ENCODE measurements at regions not wholly inside any gene's neighbourhood (a gene's known extent, or its start where the extent isn't known, plus 50 kb on each side); places are given as distances from the start of the nearest gene placed in this dataset.

DNA sequence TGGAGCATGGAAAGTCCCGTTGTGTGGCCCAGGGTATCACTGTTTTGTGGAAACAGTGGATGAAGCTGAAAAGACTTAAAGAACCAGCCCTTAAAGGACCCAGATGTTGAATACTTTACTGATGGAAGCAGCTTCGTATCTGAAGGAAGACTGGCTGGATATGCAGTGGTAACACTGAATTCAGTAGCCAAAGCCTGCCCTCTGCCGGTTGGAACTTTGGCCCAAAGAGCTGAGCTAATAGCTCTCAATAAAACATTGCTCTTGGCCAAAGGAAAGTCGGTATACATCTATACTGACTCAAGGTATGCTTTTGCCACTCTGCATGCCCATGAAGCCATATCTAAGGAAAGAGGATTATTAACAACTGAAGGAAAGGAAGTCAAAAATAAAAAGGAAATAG, 885.4 kb downstream of the PDCD6IP start:
- no peak for DNase-seq

DNA sequence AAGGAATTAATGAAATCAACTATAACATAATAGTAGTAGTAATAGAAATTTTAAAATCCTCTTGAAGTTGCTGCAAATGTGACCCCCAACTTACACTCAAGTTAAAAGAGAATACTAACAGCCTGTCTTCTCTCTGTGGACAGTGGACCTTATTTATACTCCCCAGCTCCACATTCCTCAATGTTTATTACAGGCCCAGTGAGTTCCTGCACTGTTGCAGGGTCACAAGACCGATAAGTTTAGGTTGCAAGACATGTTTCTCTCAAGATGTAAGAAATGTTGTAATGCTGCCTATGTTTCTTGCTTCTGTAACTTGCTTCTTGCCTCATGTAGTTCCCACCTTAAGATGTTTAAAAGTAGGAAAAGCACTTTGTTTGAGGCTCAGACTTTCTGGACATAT, 888.1 kb downstream of the PDCD6IP start:
- DNase-seq: no peak

- DNase-seq: no peak
Observed at GRCh38 chr3:34687671-34688070, 889.2 kb downstream of the PDCD6IP start.

GRCh38 chr3:34696831-34697230, 898.4 kb downstream of the PDCD6IP start:
- no peak for DNase-seq

GRCh38 chr3:34703053-34703452, 904.6 kb downstream of the PDCD6IP start:
- no peak for DNase-seq

DNA sequence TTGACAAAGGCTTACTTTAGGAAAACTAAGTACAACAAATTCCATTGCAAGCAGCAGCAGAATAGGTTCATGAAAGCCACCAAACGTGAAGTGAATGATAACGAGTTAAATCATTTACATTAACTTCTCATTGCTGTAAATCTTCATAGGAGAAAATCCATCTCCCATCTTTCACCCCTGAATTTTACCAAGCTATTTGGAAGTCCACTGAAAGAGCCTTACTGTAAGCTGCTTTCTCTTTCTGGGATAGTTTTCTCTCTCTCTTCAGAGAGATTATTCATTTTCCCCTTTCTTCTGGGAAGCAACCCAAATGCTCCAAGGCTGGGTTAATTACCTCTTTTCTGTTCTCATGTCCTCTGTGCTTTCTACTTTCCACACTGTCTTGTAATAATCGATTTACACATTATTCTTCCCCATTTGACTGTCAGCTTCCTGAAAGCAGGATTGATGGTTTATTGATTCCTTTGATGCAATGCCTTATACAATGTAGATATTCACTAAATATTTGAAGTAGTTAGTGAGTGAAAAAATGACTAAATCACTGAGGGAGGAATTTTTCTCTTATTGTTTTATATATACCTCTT, 914.3 kb upstream of the ARPP21 start:
- no peak for DNase-seq

DNA sequence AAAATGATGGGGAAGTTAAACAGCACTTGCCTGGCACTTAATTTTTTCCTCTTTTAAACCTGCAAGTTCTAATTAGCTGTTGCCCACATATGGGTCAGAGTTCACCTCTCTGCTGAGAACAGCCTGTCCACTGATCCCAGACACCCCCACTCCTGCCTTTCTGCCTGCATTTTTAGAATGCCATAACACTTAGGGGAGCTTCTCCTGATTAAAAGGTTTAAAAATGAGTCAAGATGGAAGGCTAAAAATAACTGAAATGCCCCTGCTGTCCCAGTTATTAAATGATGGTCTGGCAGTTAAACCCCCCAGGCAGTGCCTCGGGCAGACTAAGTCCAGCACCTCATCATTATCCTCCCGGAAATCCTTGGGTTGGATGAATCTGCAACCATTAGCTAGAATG, 913.6 kb upstream of the ARPP21 start:
- no peak for DNase-seq

DNA sequence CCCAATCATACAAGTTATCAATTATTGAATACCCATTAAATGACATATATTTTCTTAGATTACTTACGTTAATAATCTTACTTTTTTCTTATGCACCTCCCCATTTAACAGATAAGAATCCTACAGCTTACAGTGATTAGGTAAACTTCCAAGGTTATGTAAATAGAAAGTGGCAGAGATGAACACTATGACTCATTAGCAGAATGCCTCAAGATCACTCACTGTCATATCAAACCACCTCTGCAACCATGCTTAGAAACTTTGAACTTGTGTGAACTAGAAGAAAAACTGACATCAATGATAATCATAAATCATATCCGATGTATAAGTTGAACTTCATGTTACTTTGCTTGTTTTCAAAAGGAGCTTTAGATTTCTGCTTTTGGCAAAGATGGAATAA, 911.6 kb upstream of the ARPP21 start:
- no peak for DNase-seq

- no peak for DNase-seq
Observed at GRCh38 chr3:34742151-34742550, 897.2 kb upstream of the ARPP21 start.

GRCh38 chr3:34758630-34759261, 880.6 kb upstream of the ARPP21 start:
- DNase-seq: no peak

DNA sequence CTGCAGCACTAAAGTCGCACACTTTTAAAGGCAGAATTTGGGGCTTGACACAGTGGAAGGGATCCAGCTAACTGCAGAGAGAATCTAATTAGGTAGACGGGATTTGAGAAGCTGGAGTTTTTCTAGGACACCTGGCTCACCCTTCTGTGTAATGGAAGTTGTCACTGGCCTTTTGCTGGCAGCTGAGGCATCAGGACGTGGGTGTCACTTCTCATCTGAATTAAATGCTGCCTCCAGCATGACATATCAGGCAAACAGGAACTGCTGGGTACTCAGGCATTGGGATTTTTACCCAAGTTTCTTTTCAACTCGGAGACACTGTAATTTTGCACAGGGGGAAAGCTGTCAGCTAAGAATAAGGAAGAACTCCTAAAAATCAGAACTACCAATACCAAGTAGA, 861.9 kb upstream of the ARPP21 start:
- DNase-seq: no peak

DNA sequence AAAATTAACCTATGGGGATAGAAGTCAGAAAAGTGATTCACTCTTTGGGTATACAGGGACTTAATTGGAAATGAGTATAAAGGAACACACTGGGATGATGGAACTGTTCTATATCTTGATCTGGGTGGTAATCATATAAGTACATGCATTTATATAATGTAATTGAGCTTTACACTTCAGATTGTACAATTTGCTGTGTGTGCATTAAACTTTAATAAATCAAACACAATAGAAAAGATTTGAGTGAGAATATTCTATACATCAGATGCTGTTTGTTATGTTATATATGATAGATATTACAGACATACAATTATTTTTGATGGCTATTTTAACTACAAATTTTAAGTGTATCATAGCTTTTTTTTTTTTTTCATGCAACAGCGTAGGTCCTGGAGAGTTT, 860.2 kb upstream of the ARPP21 start:
- no peak for DNase-seq

GRCh38 chr3:34780294-34780693, 859.0 kb upstream of the ARPP21 start:
- no peak for DNase-seq

DNA sequence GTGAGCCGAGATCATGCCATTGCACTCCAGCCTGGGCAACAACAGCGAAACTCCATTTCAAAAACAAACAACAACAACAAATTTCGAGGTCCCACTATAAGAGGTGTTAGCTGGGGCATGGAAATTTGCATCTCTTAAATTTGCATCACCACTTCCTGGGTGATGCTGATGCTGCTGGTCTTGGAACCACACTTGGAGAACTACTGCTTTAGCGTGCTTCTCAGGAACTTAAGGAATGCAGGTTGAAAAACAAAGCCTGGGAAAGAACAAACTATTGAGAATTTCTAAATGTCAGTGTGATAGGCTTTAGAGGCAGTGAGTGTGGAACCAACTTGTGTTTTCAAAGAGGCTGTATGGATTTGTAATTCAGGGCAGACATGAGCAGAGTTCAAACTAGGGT, 858.4 kb upstream of the ARPP21 start:
- no peak for DNase-seq

DNA sequence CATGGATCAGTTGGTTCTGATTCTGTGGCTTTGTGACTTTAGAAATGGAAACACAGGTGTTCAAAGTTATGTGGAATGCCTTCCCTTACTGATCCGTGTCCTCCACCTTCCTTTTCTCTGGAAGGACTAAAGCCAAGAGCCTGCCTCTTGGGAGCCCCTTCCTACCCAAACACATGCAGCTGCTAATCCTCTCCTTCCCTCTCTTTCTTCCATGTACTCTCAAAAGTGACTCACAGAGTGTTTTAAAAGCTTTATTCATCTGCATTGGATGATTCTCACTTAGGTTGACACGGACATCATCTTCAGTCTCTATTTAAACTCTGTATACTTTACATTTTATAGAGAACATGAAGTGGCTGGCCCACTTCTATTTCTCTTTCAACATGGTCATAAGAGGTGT, 856.5 kb upstream of the ARPP21 start:
- DNase-seq: no peak

- DNase-seq: no peak
Observed at GRCh38 chr3:34783876-34784275, 855.4 kb upstream of the ARPP21 start.

DNA sequence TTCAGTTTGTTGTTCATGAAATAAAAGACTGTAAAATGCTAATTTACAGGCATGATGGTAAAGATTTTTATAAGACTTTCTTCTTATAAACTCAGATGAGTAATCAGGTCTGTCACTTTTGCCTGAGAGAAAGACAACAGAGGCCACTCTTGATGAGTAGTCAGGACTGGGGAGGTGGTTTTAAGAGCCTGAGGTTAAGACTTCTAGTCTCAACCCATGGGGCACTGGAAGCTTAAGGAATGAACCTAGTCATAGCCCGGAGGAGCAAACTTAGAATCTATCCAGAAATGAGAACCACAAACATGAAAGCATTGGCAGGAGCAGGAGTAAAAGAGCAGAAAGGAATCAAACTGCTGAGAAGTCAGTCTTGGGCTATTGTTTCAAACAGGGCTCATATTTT, 846.3 kb upstream of the ARPP21 start:
- DNase-seq: no peak

DNA sequence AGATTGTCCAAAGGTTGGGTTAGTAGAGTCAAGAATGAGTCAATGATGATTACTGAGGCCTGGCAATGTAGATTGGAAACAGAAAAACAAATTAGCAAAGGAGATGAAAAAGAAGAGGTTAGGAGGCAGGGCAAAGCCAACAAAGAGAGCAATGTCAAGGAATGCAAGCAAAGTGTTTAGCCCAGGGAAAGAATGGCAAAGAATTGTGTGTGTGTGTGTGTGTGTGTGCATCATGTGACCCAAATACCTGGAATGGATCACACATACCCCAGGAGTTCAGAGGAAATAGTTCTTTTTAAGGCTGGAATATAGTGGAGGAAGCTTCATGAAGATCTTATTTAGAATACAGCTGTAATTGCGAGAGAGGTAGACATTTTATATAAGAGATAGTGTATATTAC, 831.7 kb upstream of the ARPP21 start:
- no peak for DNase-seq

- DNase-seq: no peak
Observed at GRCh38 chr3:34808287-34808686, 831.0 kb upstream of the ARPP21 start.

- DNase-seq: no peak
Observed at GRCh38 chr3:34828847-34829246, 810.5 kb upstream of the ARPP21 start.

GRCh38 chr3:34832865-34833508, 806.3 kb upstream of the ARPP21 start:
- no peak for DNase-seq

DNA sequence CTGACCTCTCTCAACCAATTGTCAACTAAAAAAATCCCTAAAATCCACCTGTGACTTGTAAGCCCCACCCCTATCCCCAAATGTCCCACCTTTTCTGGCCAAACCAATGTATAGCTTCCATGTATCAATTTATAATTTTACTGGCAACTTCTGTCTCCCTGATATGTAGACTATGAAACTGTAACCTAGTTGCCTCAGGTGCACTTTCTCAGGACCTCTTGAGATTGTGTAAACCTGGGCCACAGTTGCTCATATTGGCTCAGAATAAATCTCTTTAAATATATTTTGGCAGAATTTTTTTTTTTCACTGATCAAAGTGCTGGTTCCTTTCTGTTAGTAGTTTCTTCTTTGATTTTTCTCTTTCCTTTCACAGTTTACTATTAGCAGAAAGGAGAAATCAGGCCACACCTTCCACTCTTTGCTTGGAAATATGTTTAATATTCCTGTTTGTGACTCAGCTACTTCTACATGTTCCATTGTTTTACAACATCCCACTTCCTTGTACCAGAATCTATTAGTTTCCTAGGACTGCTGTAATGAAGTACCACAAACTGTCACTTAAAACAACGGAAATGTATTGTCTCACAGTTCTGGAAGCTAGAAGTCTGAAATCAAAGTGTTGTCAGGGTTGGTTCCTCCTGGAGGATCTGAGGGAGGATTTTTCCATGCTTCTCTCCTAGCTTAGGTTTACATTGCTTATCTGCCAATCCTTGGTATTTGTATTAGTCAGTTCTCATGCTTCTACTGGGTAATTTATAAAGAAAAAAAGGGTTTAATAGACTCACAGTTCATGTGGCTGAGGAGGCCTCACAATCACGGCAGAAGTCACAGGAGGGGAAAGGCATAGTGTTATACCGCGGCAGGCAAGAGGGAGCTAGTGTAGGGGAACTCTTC, 801.2 kb upstream of the ARPP21 start:
- DNase-seq: no peak

GRCh38 chr3:34842706-34843480, 796.4 kb upstream of the ARPP21 start:
- DNase-seq: no peak

Measured in left hindlimb (tissue), 1 donor.